AG09319 (cell line): ENCODE measurements at regions not wholly inside any gene's neighbourhood (a gene's known extent, or its start where the extent isn't known, plus 50 kb on each side); places are given as distances from the start of the nearest gene placed in this dataset.

Source experiments
- DNase-seq: peaks from one replicate; pipeline ENCODE4 v3.0.0-alpha.2; 2010; ENCODE audit warnings: low read depth; ENCODE audit errors: extremely low read depth
- TF ChIP-seq, protein P1 (sequence below): IDR thresholded peaks from 2 replicates; pipeline ENCODE4 v1.5.1; 2011; ENCODE audit warnings: low read depth, mild to moderate bottlenecking, inconsistent platforms, low read length, moderate library complexity

DNA sequence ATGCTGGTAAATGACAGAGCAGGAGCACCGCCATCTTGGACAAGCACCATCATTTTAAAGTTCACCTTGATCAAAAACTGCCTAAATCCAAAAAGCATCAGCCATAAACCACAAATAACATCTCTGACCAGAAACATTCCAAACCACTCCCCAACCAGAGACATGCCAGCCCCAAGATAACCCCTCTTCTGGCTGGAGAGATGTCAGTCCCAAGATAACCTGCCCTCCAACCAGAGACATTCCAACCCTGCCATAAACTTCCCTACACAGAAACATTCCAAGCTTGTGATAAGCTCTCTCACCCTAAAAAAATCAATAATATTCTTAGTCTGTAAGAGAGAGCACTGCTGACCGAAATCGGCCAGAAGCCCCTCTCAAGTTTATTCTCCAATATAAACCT lies 659.3 kb downstream of the XPNPEP1 start:
- TF ChIP-seq, protein P1, sequence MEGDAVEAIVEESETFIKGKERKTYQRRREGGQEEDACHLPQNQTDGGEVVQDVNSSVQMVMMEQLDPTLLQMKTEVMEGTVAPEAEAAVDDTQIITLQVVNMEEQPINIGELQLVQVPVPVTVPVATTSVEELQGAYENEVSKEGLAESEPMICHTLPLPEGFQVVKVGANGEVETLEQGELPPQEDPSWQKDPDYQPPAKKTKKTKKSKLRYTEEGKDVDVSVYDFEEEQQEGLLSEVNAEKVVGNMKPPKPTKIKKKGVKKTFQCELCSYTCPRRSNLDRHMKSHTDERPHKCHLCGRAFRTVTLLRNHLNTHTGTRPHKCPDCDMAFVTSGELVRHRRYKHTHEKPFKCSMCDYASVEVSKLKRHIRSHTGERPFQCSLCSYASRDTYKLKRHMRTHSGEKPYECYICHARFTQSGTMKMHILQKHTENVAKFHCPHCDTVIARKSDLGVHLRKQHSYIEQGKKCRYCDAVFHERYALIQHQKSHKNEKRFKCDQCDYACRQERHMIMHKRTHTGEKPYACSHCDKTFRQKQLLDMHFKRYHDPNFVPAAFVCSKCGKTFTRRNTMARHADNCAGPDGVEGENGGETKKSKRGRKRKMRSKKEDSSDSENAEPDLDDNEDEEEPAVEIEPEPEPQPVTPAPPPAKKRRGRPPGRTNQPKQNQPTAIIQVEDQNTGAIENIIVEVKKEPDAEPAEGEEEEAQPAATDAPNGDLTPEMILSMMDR = no peak
- DNase-seq = no peak

DNA sequence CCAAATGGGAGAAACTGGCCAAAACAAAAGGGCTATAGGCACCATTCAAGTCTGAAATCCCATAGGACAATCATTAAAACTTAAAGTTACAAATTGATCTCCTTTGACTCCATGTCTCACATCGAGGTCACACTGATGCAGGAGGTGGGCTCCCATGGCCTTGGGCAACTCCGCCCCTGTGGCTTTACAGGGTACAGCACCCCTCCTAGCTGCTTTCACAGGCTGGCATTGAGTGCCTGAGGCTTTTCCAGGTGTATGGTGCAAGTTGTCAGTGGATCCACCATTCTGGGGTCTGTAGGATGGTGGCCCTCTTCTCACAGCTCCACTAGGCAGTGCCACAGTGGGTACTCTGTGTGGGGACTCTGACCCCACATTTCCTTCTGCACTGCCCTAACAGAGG lies 662.1 kb downstream of the XPNPEP1 start:
- TF ChIP-seq, protein P1 = no peak
- no peak for DNase-seq

DNA sequence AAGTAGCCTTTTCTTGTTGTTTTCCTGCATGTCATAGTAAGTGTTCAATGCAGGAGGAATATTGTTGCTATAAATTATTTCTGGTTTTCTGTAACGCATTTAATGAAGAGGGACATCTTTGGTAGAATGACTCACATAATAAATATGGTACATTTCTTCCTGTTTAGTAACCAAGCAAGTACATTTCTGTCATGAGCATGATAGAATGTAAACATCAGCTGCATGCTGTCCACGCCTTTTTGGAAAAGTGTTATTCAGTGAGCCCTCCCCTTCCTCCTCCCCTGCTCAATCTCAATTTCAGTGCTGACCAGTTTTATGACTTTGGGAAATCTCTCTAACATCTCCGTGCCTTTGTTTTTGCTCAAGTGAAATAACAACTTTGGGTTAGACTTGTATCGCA lies 664.0 kb downstream of the XPNPEP1 start:
- no peak for DNase-seq
- TF ChIP-seq, protein P1 = no peak

DNA sequence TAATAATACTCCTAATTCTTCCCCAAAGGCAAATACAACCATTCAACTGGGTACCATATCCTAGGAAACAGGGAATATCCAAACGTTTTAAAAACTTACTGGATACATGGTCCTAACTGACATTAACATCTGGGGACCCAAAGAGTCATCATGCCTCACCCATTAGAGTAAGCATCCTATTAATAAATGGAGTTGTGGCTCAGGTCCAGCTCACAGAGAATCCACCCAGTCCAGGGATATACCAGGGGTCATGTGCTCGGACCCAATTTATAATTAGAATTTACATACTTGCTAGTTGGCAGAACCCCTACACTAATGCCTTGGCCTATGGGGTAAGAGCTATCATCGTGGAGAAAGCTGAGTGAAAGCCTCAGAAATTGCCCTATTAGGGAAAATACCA lies 670.0 kb downstream of the XPNPEP1 start:
- TF ChIP-seq, protein P1 = no peak
- DNase-seq = no peak

DNA sequence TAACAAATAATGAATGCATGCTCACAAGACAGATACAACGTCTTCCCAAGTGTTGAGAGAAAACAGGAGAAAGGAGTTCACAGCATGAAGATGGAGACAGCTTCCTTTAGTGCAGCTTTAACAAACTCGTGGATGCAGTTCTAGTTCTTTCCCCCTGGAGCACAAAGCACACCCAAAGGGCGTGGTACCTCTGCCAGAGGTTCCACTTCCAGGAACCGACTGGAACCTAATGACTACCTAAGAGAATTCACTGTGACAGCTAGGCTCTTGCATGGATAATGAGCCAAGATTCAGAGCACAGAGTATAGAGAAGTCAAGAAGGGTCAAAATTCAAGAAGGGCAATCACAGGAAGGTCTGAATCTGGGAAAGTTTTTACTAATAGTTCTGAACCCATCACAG lies 673.2 kb downstream of the XPNPEP1 start:
- no peak for DNase-seq
- TF ChIP-seq, protein P1 = no peak

DNA sequence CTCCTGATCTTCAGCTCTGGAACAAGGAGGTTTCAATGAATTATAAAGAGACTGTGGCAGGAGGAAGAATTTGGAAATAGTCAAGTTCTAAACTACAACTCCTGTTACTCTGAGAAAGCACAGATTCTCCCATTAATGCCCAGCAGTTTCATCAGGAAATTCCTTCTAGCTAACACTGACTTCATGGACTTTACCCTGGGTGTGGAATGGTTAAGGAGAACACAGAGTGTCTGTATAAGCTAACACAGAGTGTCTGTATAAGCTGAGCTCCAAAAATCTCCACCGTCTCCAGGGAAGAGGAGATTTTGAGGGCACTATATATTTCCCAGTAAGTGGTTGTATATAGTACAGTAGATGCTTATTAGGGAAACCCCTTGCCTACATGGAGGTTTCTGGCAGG lies 675.5 kb downstream of the XPNPEP1 start:
- TF ChIP-seq, protein P1 = no peak
- no peak for DNase-seq

DNA sequence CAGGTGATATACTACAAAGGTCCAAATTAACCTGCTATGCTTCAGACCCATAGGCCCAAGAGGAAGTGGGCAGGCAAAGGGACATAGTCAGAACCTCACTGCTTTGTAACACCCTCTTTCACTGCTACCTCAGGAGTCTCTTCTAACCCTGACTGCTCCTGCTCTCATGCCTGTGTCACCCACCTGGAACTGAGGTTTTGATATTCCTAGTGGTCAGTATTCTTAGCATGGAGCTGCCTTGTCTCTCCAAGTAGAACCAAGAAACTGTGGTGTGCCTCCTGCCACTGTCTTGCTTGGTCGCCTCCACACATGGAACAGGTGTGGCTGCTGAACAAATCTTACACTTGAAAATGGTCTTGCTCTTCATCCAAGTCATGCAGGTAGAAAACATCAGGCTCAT lies 677.5 kb downstream of the XPNPEP1 start:
- DNase-seq = no peak

More for the DNA sequence above, 677.5 kb downstream of the XPNPEP1 start:
- TF ChIP-seq, protein P1 = no peak
